Heart left ventricle (tissue), 16 donors: ENCODE measurements at regions not wholly inside any gene's neighbourhood (a gene's known extent, or its start where the extent isn't known, plus 50 kb on each side); places are given as distances from the start of the nearest gene placed in this dataset.

Experiments used
- ATAC-seq, 4 donors: fragments of 200-7000 bp; cut with Tn5 transposase; one replicate each; pipeline ENCODE4 v1.9.1; 2020 to 2022; ENCODE audit warnings: moderate library complexity in 4 of 4, mild to moderate bottlenecking in 3 of 4, moderate number of reproducible peaks in 1 of 4
- DNase-seq, 5 donors: peaks; one replicate each; pipeline ENCODE4 v3.0.0-alpha.2; 2020
- H3K27ac ChIP-seq, 12 donors: fragments of 200-600 bp; sonication (generic) in 4 of 12; one replicate each; pipeline versions ENCODE4 v1.5.0 to v1.8.0; 2016 to 2022; ENCODE audit warnings: mild to moderate bottlenecking in 2 of 12
- H3K27me3 ChIP-seq, 9 donors: fragments of 200-600 bp; sonication (generic) in 2 of 9; one replicate each; pipeline versions ENCODE4 v1.5.1 to v1.8.0; 2016 to 2022; ENCODE audit warnings: mild to moderate bottlenecking in 3 of 9
- H3K36me3 ChIP-seq, 9 donors: fragments of 200-600 bp; sonication (generic) in 2 of 9; one replicate each; pipeline versions ENCODE4 v1.5.0 to v1.8.0; 2018 to 2022; ENCODE audit warnings: mild to moderate bottlenecking in 2 of 9
- H3K4me1 ChIP-seq, 12 donors: fragments of 200-600 bp; sonication (generic) in 4 of 12; one replicate each; pipeline versions ENCODE4 v1.5.0 to v1.8.0; 2016 to 2022; ENCODE audit warnings: mild to moderate bottlenecking in 3 of 12
- H3K4me3 ChIP-seq, 12 donors: fragments of 200-600 bp; sonication (generic) in 4 of 12; one replicate each; pipeline versions ENCODE4 v1.5.0 to v1.8.0; 2017 to 2022; ENCODE audit warnings: mild to moderate bottlenecking in 9 of 12, moderate library complexity in 4 of 12
- H3K9me3 ChIP-seq, 12 donors: fragments of 200-600 bp; sonication (generic) in 4 of 12; one replicate each; pipeline versions ENCODE4 v1.5.0 to v1.8.0; 2016 to 2022; ENCODE audit warnings: mild to moderate bottlenecking in 1 of 12
- POLR2A ChIP-seq, 2 donors: fragments of 450-650 bp; IDR thresholded peaks; one replicate each; pipeline ENCODE4 v1.6.1; 2017; ENCODE audit warnings: antibody characterized with exemption in 2 of 2, mild to moderate bottlenecking in 2 of 2, moderate library complexity in 2 of 2
- WGBS, 4 donors: extraction: QIAGEN DNeasy Blood & Tissue Kit in 2 of 4; methylation state at CpG; one replicate each; pipeline versions ENCODE4 v1.1.5 to v1.1.7; 2013 to 2018; 5-methylcytosine and 5-hydroxymethylcytosine counted together
- intact Hi-C, 10 donors: fragments of 100-400 bp; cut with DNase I; formaldehyde crosslinking; loops; one replicate each; pipeline versions ENCODE4 v1.11.1 to v1.14.2; 2022
- TF ChIP-seq, protein P1 (sequence below), 12 donors: fragments of 200-600 bp; sonication (generic) in 4 of 12; IDR thresholded peaks; one replicate each; pipeline versions ENCODE4 v1.5.0 to v1.8.0; 2018 to 2022; ENCODE audit warnings: antibody characterized with exemption in 12 of 12, mild to moderate bottlenecking in 5 of 12
- donor health status: ischemic (EF 13 %, LVEDD 7.1; RV severe dilation, severe dysfunction).
- donor health status: healthy with polysubstance abuse.
- donor health status: DM: no; HTN: yes; CAD: no.
- donor health status: DM: no; HTN: no; CAD: no.
- donor health status: ischemic (EF 25% LVEDD 6.9; RV normal size, moderate dysfunction).
- donor health status: ischemic (EF 25% LVEDD 5.7; RV mildly dilated, moderate dysfunction).
- donor health status: healthy.
- donor health status: DM: yes; HTN: yes; CAD: no.
- donor health status: ischemic (EF 35%, LVEDD 5.7; RV mildly dilated, moderate dysfunction).
- donor health status: nonischemic (EF 11% LVEDD 7.7; RV severe dilation, severe dysfunction).
- donor health status: DM: yes; HTN: yes; CAD: no.
- donor health status: PGD.
- donor health status: ischemic (EF 29% LVEDD 5.4; RV normal size, mild dysfunction).
- donor health status: nonischemic (EF 23%, LVEDD 6.1; RV moderate dilation, normal function).

- Histone ChIP-seq H3K36me3 (no peaks in the 10 kb centered on the region), H3K4me3 (no peak overlapping the region), H3K27ac (no peak overlapping the region), H3K9me3 (peaks cover 0 to 12% (median 0%) of the 10 kb centered on the region in 12 donors), H3K4me1 (no peaks in the 10 kb centered on the region), H3K27me3 (no peaks in the 10 kb centered on the region)
- intact Hi-C loops: no loop called here
- TF ChIP-seq, protein P1, sequence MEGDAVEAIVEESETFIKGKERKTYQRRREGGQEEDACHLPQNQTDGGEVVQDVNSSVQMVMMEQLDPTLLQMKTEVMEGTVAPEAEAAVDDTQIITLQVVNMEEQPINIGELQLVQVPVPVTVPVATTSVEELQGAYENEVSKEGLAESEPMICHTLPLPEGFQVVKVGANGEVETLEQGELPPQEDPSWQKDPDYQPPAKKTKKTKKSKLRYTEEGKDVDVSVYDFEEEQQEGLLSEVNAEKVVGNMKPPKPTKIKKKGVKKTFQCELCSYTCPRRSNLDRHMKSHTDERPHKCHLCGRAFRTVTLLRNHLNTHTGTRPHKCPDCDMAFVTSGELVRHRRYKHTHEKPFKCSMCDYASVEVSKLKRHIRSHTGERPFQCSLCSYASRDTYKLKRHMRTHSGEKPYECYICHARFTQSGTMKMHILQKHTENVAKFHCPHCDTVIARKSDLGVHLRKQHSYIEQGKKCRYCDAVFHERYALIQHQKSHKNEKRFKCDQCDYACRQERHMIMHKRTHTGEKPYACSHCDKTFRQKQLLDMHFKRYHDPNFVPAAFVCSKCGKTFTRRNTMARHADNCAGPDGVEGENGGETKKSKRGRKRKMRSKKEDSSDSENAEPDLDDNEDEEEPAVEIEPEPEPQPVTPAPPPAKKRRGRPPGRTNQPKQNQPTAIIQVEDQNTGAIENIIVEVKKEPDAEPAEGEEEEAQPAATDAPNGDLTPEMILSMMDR (IDR thresholded peaks at IDR 0.05): no peak
- no peak for TF ChIP-seq POLR2A (IDR thresholded peaks at IDR 0.05)
- 69 to 92% (median 73%) methylated on average over 1 of the region's 1 CpG for WGBS, 4 donors
- no peak for DNase-seq
- ATAC-seq: no peak
These were observed 173.0 kb upstream of the TARS1 start for GRCh38 chr5:33267801-33268200.

DNA sequence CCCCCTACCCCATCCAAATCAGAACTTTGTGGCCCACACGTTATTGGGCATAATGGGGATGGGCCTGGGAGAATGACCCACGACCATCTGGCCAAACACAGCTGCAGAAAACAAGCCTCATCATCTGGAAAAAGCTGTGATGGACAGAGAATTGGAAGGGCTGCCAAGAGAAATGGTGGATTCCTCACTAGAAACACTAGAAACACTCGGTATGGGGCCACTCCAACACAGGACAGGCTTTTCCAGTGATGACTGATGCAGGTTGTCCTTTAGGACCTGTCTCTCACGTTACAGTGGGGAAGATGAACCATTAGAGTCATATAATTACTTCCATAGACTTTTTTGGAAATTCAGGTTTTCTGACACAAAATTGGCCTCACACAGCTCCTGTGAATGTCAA is 172.4 kb upstream of the TARS1 start:
- Histone ChIP-seq H3K4me3 (no peak overlapping the region), H3K36me3 (no peaks in the 10 kb centered on the region), H3K27me3 (no peaks in the 10 kb centered on the region), H3K9me3 (peaks cover 0 to 12% (median 0%) of the 10 kb centered on the region in 12 donors), H3K4me1 (no peaks in the 10 kb centered on the region), H3K27ac (no peak overlapping the region)
- ATAC-seq (no peak), DNase-seq (no peak)
- 72 to 79% (median 77%) methylated on average over 4 of the region's 4 CpGs for WGBS, 4 donors
- intact Hi-C loops: no loop called here
- TF ChIP-seq, protein P1 (IDR thresholded peaks at IDR 0.05): no peak
- no peak for TF ChIP-seq POLR2A (IDR thresholded peaks at IDR 0.05)

- DNase-seq: no peak
- H3K4me1 ChIP-seq: peaks cover 0 to 5% (median 0%) of the 10 kb centered on the region in 12 donors
- intact Hi-C loops: no loop called here
- H3K4me3 ChIP-seq: no peak overlapping the region
- no peaks in the 10 kb centered on the region for H3K36me3 ChIP-seq
- no peak for TF ChIP-seq POLR2A (IDR thresholded peaks at IDR 0.05)
- TF ChIP-seq, protein P1 (IDR thresholded peaks at IDR 0.05): no peak
- 0 to 95% (median 65%) methylated on average over 1 of the region's 1 CpG for WGBS, 4 donors
- no peaks in the 10 kb centered on the region for H3K27me3 ChIP-seq
- H3K9me3 ChIP-seq: no peaks in the 10 kb centered on the region
- no peak overlapping the region for H3K27ac ChIP-seq
- no peak for ATAC-seq
These were observed 170.1 kb upstream of the TARS1 start for GRCh38 chr5:33270671-33271070.

DNA sequence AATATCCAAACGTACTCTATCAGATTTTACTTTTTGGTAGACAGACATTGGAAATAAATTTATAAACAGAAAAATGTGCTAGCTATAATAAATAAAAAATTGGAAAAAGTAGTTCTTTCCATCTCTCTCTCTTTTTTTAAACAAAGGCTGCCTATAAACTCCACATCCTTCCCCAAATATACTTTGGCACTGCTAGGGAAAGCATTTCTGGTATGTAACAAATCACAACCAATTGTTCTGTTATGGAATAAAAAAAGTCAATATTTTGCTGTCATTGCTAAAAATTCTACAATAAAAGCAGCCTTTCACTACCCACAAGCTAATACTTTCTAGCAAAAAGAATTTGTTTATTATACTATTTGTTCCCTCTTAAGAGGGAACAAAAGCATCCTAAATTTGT is 169.2 kb upstream of the TARS1 start:
- peaks cover 0 to 9% (median 0%) of the 10 kb centered on the region in 12 donors for H3K4me1 ChIP-seq
- H3K9me3 ChIP-seq: no peaks in the 10 kb centered on the region
- 65 to 84% (median 81%) methylated on average over 1 of the region's 1 CpG for WGBS, 4 donors
- H3K27me3 ChIP-seq: no peaks in the 10 kb centered on the region
- intact Hi-C loops: no loop called here
- no peak for TF ChIP-seq POLR2A (IDR thresholded peaks at IDR 0.05)
- TF ChIP-seq, protein P1 (IDR thresholded peaks at IDR 0.05): no peak
- no peak for DNase-seq
- H3K4me3 ChIP-seq: no peak overlapping the region
- no peak overlapping the region for H3K27ac ChIP-seq
- ATAC-seq: no peak
- no peaks in the 10 kb centered on the region for H3K36me3 ChIP-seq
